HG03135 (cell line): ENCODE measurements at regions not wholly inside any gene's neighbourhood (a gene's known extent, or its start where the extent isn't known, plus 50 kb on each side); places are given as distances from the start of the nearest gene placed in this dataset.

Experiments
- ATAC-seq: cut with Tn5 transposase; IDR thresholded peaks from one replicate; pipeline ENCODE4 v1.9.1; 2021; ENCODE audit warnings: mild to moderate bottlenecking, moderate library complexity; ENCODE audit not compliant: unreplicated experiment

DNA sequence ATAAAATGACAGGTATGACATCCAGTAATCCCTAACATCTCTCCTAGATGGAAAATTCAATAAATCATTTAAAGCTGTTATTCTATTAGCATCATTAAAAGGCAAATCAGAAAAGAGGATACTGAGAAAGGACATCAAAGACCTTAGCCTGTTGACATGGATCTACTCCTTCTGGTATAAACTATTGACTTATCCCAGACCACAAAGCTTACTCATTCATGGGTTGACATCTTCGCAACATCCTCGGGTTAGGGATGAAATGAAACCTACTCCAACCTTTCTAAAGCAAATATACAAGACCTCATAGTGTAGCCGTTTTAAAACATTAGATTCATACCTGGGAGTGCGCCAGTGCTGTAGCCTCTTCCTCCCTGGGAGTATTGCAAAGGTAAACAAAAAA is 191.5 kb upstream of the BTG1 start:
- ATAC-seq, result no peak

DNA sequence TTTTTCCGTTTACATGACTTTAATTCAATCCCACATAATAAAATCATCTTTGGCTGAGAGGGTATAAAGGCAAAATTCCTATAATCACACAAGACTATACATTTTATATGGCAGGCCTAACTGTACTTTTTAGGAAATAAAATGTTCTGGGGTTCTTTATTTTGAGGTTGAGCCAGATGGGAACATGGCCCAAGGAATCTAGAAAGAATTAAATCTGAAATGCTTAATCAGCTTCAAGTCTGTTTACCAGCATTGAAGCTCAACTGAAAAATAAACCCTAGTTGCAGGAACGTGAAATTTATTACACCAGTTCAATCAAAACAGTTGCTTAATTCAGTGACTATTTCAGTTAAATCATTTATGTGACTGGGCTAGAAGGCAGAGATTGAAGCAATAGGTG is 191.0 kb upstream of the BTG1 start:
- ATAC-seq, result no peak

DNA sequence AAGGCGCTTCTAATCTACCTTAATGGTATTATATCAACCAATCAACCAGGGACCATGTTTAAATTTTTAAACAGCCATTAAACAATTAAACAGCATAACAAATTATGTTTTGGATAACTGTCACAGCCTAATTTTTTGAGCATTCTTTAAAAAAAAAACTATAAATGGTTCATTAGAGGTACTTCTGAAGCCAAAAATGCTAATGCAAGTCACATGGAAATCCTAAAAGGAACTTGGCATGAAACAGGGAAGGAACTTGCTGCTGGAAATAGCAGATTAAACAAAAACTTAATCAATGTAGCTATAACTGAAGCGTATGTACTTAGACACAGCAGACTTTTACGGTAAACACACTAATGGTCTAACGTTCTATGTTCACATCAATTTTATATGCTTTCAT is 190.2 kb upstream of the BTG1 start:
- no peak for ATAC-seq

- ATAC-seq, result no peak
Observed at GRCh38 chr12:92334552-92334951, 188.9 kb upstream of the BTG1 start.

DNA sequence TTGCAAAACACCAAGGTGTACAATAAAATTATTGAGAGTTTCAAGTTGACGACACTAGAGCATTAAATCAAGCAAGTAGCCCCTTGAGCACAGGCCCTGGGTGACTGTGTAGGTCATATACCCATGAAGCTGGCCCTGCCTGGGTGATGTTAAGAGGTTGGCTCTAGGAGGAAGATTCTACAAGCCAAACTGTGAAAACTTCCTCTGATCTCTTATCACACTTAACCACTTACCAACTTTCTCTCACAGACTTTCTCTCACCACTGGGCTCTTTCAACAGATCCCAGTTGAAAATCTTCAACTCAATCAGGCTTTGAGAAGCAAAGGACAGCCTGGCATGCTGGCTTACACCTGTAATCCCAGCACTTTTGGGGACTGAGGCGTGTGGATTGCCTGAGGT is 186.9 kb upstream of the BTG1 start:
- ATAC-seq, result no peak

DNA sequence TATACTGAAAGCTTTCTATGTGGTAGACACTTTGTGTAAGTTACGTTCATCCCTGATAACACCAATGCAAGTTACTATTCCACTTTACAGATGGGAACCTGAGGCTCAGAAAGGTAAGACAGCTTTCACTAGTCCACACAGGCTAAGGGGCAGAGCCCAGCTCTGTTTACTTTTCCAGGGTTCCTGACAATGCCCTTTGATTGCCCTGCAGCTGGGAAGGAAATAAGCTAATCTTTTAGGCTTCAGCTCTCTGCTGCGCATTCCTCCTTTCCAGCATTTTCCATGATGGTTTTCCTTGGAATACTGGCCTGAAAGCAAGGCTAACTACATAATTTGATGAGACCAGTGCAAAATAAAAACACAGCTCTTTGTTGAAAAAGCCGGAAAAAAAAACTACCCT is 185.7 kb upstream of the BTG1 start:
- no peak for ATAC-seq

DNA sequence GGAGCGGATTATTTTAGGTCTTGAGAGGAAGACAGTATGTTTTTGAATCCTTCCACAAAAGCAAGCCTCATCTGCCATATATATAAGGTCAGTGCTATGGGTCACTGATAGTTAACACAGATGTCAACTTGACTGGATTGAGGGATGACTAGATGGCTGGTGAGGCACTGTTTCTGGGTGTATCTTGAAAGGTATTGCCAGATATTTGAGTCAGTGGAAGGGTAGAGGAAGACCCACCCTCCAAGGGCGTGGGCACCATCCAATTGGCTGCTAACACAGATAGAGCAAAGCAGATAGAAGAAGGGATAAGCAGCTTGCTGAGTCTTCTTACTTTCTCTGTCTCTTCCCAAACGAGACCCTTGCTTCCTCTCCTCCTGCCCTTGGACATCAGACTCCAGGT is 185.0 kb upstream of the BTG1 start:
- ATAC-seq, result no peak

DNA sequence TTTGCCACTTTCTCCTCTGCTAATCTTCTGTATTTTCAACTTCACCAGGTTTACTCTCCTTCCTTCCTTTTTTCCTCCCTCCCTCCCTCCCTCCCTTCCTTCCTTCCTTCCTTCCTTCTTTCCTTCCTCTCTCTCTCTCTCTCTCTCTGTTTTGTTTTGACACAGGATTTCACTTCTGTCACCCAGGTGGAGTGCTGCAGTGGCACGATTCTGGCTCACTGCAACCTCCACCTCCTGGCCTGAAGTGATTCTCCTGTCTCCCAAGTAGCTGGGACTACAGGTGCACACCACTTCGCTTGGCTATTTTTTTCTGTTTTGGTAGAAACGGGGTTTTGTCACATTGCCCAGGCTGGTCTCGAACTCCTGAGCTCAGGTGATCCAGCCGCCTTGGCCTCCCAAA is 181.2 kb upstream of the BTG1 start:
- ATAC-seq, result no peak

DNA sequence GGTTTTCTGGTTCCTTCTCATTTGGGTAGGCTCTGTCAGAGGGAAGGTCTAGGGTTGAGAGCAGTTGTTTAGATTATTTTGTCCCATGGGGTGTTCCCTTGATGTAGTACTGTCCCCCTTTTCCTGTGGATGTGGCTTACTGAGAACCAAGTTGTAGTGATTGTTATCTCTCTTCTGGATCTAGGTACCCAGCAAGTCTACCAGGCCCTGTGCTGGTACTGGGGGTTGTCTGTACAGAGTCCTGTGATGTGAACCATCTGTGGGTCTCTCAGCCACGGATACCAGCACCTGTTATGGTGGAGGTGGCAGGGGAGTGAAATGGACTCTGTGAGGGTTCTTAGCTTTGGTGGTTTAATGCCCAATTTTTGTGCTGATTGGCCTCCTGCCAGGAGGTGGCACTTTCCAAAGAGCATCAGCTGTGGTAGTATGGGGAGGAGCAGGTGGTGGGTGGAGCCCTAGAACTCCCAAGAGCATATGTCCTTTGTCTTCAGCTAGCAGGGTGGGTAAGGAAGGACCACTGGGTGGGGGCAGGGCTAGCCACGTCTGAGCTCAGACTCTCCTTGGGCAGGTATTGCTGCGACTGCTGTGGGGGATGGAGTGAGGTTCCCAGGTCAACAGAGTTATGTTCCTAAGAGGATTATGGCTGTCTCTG is 179.3 kb upstream of the BTG1 start:
- ATAC-seq, result no peak

GRCh38 chr12:92312463-92312964 is 166.9 kb upstream of the BTG1 start:
- ATAC-seq, result no peak

GRCh38 chr12:92304371-92305055 is 158.9 kb upstream of the BTG1 start:
- no peak for ATAC-seq

DNA sequence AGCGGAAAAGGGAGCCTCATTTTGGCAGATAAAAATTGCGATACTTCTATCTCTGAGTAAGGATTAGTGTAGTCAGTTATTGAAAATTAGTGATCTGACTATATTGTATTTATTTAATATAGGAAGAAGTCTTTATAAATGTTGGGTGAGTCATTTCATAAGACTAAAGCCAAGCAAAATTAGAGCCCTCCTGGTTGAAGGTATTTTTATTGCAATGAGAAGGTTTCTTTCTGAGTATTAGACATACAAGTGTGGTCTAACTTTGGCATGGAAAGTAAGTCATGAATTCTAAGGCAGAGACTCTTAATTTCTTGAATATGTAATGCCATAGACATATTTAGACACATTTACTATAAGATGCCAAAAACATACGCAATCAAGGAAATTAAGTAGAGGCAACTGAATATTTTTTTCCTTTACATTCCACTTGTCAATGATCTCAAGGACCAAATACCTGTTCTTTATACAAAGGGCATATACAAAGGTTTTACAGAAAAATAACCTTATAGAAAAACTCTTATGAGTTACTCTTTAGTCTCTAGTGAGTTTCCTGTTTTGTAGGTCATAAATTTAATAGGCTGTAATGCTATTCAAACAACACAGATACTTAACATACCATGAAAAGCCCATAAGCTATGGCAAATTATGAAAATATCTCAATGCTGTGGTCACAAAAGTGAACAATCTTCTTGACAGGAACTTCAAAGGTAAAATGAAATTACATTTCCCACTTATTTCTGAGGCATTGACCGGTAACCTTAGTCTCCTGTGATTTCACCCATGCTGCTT is 156.6 kb upstream of the BTG1 start:
- ATAC-seq, result no peak

GRCh38 chr12:92301356-92301755 is 155.7 kb upstream of the BTG1 start:
- no peak for ATAC-seq

- no peak for ATAC-seq
Observed at GRCh38 chr12:92300777-92301176, 155.1 kb upstream of the BTG1 start.

DNA sequence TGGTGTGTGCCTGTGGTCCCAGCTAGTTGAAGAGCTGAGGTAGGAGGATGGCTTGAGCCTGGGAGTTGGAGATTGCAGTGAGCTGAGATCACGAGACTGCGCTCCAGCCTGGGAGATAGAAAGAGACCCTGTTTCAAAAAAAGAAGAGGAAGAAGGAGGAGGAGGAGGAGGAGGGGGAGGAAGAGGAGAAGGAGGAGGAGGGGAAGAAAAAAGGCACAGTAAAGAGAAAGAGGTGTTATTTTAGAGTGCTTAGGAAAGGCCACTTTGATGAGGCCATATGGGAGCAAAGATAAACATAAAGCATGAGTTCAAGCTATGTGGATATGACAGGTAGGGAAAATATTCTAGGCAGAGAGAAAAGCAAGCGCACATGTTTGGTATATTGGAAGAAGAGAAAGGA is 154.1 kb upstream of the BTG1 start:
- no peak for ATAC-seq

GRCh38 chr12:92299344-92299743 is 153.7 kb upstream of the BTG1 start:
- ATAC-seq, result no peak

GRCh38 chr12:92297932-92298696 is 152.5 kb upstream of the BTG1 start:
- no peak for ATAC-seq

GRCh38 chr12:92297405-92297804 is 151.8 kb upstream of the BTG1 start:
- ATAC-seq, result no peak

GRCh38 chr12:92295523-92295922 is 149.9 kb upstream of the BTG1 start:
- no peak for ATAC-seq

DNA sequence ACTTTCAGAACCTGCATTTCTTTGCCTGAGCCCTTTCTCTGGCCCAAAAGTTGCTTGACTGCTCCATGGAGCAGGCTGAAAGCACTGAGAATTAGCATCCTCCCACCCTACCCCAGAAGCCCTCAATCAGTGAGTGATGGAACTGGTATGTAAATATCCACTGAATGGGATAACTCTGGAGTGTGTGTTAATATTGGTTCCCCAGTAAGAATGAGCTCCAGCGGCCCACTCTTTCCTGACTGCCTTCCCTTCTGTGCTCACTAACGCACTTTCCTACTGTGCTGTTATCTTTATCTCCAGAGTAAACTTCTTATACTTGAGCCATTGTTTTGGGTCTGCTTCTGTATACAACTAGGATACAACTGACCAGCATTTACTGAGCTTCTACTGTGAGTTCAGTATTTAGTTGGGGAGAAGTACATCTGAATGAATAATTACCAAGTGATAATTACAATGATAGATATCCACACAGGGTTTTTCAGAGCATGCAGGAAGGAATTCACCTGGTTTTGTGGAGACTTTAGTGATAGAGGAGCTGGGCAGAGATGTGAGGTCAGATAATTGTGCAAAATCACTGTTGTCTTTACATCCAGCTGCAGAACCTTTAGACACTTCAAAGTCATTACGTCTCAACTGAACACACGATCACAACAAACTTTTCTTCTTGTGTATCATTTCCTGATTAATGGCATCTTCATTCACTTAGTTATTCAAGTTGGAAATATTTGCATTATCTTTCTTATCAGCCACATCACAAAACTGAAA is 149.2 kb upstream of the BTG1 start:
- no peak for ATAC-seq
